H9 (cell line): ENCODE measurements at regions not wholly inside any gene's neighbourhood (a gene's known extent, or its start where the extent isn't known, plus 50 kb on each side); places are given as distances from the start of the nearest gene placed in this dataset.

ENCODE experiments used
- DNase-seq: peaks from one replicate; pipeline ENCODE4 v3.0.0-alpha.2; 2017
- H2AFZ ChIP-seq: one replicate; pipeline ENCODE4 v1.6.1; 2013; ENCODE audit warnings: mild to moderate bottlenecking, low read length, control low read depth, moderate library complexity
- H2AK5ac ChIP-seq: 2 replicates; pipeline ENCODE4 v1.6.1; 2013; ENCODE audit warnings: low read length, control low read depth, mixed read lengths; ENCODE audit not compliant: insufficient read length
- H2BK120ac ChIP-seq: one replicate; pipeline ENCODE4 v1.6.1; 2013; ENCODE audit warnings: low read depth, mild to moderate bottlenecking, low read length, control low read depth, inconsistent platforms; ENCODE audit not compliant: poor library complexity, severe bottlenecking
- H2BK12ac ChIP-seq: 2 replicates; pipeline ENCODE4 v1.6.1; 2013; ENCODE audit warnings: low read length, control low read depth, mixed read lengths, low read depth; ENCODE audit not compliant: insufficient read length
- H2BK15ac ChIP-seq: 2 replicates; pipeline ENCODE4 v1.6.1; 2013; ENCODE audit warnings: low read depth, low read length, control low read depth
- H2BK20ac ChIP-seq: one replicate; pipeline ENCODE4 v1.6.1; 2013; ENCODE audit warnings: low read depth, mild to moderate bottlenecking, low read length, control low read depth, inconsistent platforms; ENCODE audit not compliant: poor library complexity, severe bottlenecking
- H2BK5ac ChIP-seq: 2 replicates; pipeline ENCODE4 v1.6.1; 2013; ENCODE audit warnings: low read length, control low read depth, mixed read lengths; ENCODE audit not compliant: insufficient read length
- H3K14ac ChIP-seq: 2 replicates; pipeline ENCODE4 v1.6.1; 2013; ENCODE audit warnings: low read length, control low read depth; ENCODE audit not compliant: insufficient read depth
- H3K18ac ChIP-seq: 2 replicates; pipeline ENCODE4 v1.6.1; 2013; ENCODE audit warnings: low read depth, mild to moderate bottlenecking, mixed read lengths, low read length, control low read depth; ENCODE audit not compliant: insufficient read length
- H3K23ac ChIP-seq: 2 replicates; pipeline ENCODE4 v1.6.1; 2013; ENCODE audit warnings: low read length, control low read depth, mixed read lengths, low read depth; ENCODE audit not compliant: insufficient read length
- H3K23me2 ChIP-seq: 2 replicates; pipeline ENCODE4 v1.6.1; 2013; ENCODE audit warnings: low read depth, mild to moderate bottlenecking, mixed read lengths, low read length, control low read depth; ENCODE audit not compliant: insufficient read length, poor library complexity, severe bottlenecking
- H3K27ac ChIP-seq: 2 replicates; pipeline ENCODE4 v1.5.1; 2013; ENCODE audit warnings: low read length, control low read depth, mixed read lengths, low read depth; ENCODE audit not compliant: insufficient read length
- H3K27me3 ChIP-seq: 2 replicates; pipeline ENCODE4 v1.6.1; 2013; ENCODE audit warnings: low read length, control low read depth, inconsistent platforms; ENCODE audit not compliant: insufficient read depth
- H3K4ac ChIP-seq: 2 replicates; pipeline ENCODE4 v1.6.1; 2013; ENCODE audit warnings: low read depth, mild to moderate bottlenecking, control low read depth, inconsistent platforms, low read length, moderate library complexity
- H3K4me1 ChIP-seq: 2 replicates; pipeline ENCODE4 v1.6.1; 2013; ENCODE audit warnings: low read length, control low read depth, inconsistent platforms; ENCODE audit not compliant: insufficient read depth
- H3K4me2 ChIP-seq: 2 replicates; pipeline ENCODE4 v1.6.1; 2013; ENCODE audit warnings: low read length, control low read depth, mixed read lengths; ENCODE audit not compliant: insufficient read length, insufficient read depth
- H3K56ac ChIP-seq: 2 replicates; pipeline ENCODE4 v1.6.1; 2013; ENCODE audit warnings: low read depth, mild to moderate bottlenecking, mixed read lengths, low read length, control low read depth; ENCODE audit not compliant: insufficient read length
- H3K79me1 ChIP-seq: 2 replicates; pipeline ENCODE4 v1.6.1; 2013; ENCODE audit warnings: low read depth, mild to moderate bottlenecking, moderate library complexity, low read length, control low read depth, inconsistent platforms; ENCODE audit not compliant: insufficient read depth, poor library complexity, severe bottlenecking
- H3K79me2 ChIP-seq: 2 replicates; pipeline ENCODE4 v1.6.1; 2013; ENCODE audit warnings: low read length, control low read depth, inconsistent platforms; ENCODE audit not compliant: insufficient read depth
- H3K9ac ChIP-seq: 2 replicates; pipeline ENCODE4 v1.6.1; 2013; ENCODE audit warnings: low read length, control low read depth, mixed read lengths; ENCODE audit not compliant: insufficient read length; ENCODE audit errors: extremely low read depth
- H3K9me3 ChIP-seq: one replicate; pipeline ENCODE4 v1.6.1; 2013; ENCODE audit warnings: low read depth, low read length, inconsistent platforms; ENCODE audit not compliant: control insufficient read depth
- H3T11ph ChIP-seq: one replicate; pipeline ENCODE4 v1.6.1; 2013; ENCODE audit warnings: mild to moderate bottlenecking, low read length, control low read depth, inconsistent platforms
- H4K20me1 ChIP-seq: one replicate; pipeline ENCODE4 v1.6.1; 2013; ENCODE audit not compliant: control insufficient read depth, insufficient read length, insufficient read depth
- H4K5ac ChIP-seq: 2 replicates; pipeline ENCODE4 v1.6.1; 2013; ENCODE audit warnings: low read depth, mild to moderate bottlenecking, mixed read lengths, low read length, control low read depth; ENCODE audit not compliant: insufficient read length
- H4K8ac ChIP-seq: replicated peaks from 2 replicates; pipeline ENCODE4 v1.6.1; 2013; ENCODE audit warnings: low read length, control low read depth, mixed read lengths, low read depth; ENCODE audit not compliant: insufficient read length
- H4K91ac ChIP-seq: 2 replicates; pipeline ENCODE4 v1.6.1; 2013; ENCODE audit warnings: low read depth, mild to moderate bottlenecking, moderate library complexity, mixed read lengths, low read length, control low read depth; ENCODE audit not compliant: insufficient read length
- H3K27ac Mint-ChIP-seq, 3 experiments: 2 replicates in 2 of 3; 3 replicates in 1 of 3; pipeline ENCODE4 v1.8.0; 2020 to 2021; ENCODE audit warnings: mixed read lengths in 3 of 3, mild to moderate bottlenecking in 1 of 3, moderate library complexity in 1 of 3
- H3K27me3 Mint-ChIP-seq: 2 replicates; pipeline ENCODE4 v1.8.0; 2021; ENCODE audit warnings: low read depth, mild to moderate bottlenecking, moderate library complexity, mixed read lengths
- H3K36me3 Mint-ChIP-seq, 3 experiments: 2 replicates in 2 of 3; 3 replicates in 1 of 3; pipeline ENCODE4 v1.8.0; 2020 to 2021; ENCODE audit warnings: low read depth in 3 of 3, mixed read lengths in 3 of 3; ENCODE audit not compliant: insufficient read depth in 1 of 3
- H3K4me1 Mint-ChIP-seq, 2 experiments: 2 replicates each; pipeline ENCODE4 v1.8.0; 2020; ENCODE audit warnings: mixed read lengths in 2 of 2
- H3K4me3 Mint-ChIP-seq, 2 experiments: 2 replicates in 1 of 2; 3 replicates in 1 of 2; pipeline ENCODE4 v1.8.0; 2020 to 2021; ENCODE audit warnings: mild to moderate bottlenecking in 2 of 2, mixed read lengths in 2 of 2, moderate library complexity in 1 of 2
- H3K9me3 Mint-ChIP-seq, 2 experiments: 2 replicates in 1 of 2; 3 replicates in 1 of 2; pipeline ENCODE4 v1.8.0; 2020; ENCODE audit warnings: mild to moderate bottlenecking in 2 of 2, mixed read lengths in 2 of 2, moderate library complexity in 1 of 2
- WGBS: extraction: QIAGEN DNeasy Blood & Tissue Kit; methylation state at CpG from one replicate; pipeline ENCODE4 v1.1.7; 2013; ENCODE audit warnings: missing lambda C conversion rate, low lambda C conversion rate, mixed read lengths; ENCODE audit not compliant: insufficient read length; ENCODE audit errors: extremely low coverage; 5-methylcytosine and 5-hydroxymethylcytosine counted together
- TF ChIP-seq, protein P1 (sequence below): fragments of 200-600 bp; sonication (generic); conservative IDR thresholded peaks from 3 replicates; pipeline ENCODE4 v1.8.0; 2021; ENCODE audit warnings: antibody characterized with exemption, mild to moderate bottlenecking

DNA sequence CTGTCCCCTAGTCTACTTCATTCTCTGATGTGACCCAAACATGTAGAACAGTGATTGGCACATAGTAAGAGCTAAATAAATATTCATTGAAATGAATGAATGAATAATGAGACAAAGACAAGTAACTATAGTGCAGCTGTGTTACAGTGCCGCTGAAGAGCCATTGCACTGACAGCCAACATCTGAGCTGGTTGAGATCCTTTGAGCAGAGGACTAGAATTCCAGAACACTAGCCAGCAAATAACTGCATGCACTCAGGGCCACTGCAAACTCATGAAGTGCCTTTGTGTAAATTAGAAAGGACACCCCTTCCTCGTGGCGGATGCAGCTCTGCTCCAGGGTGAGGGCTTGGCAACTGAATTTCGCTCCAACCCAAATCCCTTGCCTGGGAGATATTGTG lies 230.3 kb upstream of the CDYL start:
- Histone ChIP-seq H3K56ac (no peak overlapping the region), H3K27ac (no peak overlapping the region), H3K79me2 (no peaks in the 10 kb centered on the region), H4K91ac (no peak overlapping the region), H2AFZ (no peak overlapping the region), H2BK120ac (no peak overlapping the region), H3T11ph (no peak overlapping the region), H4K8ac (no peak overlapping the region), H3K18ac (no peak overlapping the region), H3K9ac (no peak overlapping the region), H2BK15ac (no peak overlapping the region), H3K23ac (no peak overlapping the region), H2BK20ac (no peak overlapping the region), H4K5ac (no peak overlapping the region), H3K4me2 (no peak overlapping the region), H3K9me3 (no peaks in the 10 kb centered on the region), H2BK12ac (no peak overlapping the region), H2AK5ac (no peak overlapping the region), H4K20me1 (no peaks in the 10 kb centered on the region), H2BK5ac (no peak overlapping the region), H3K4me1 (no peaks in the 10 kb centered on the region), H3K14ac (no peak overlapping the region), H3K27me3 (no peaks in the 10 kb centered on the region), H3K23me2 (no peaks in the 10 kb centered on the region), H3K79me1 (no peaks in the 10 kb centered on the region), H3K4ac (no peak overlapping the region)
- H3K4me1 Mint-ChIP-seq = no peaks in the 10 kb centered on the region
- no peak overlapping the region for H3K27ac Mint-ChIP-seq
- TF ChIP-seq, protein P1, sequence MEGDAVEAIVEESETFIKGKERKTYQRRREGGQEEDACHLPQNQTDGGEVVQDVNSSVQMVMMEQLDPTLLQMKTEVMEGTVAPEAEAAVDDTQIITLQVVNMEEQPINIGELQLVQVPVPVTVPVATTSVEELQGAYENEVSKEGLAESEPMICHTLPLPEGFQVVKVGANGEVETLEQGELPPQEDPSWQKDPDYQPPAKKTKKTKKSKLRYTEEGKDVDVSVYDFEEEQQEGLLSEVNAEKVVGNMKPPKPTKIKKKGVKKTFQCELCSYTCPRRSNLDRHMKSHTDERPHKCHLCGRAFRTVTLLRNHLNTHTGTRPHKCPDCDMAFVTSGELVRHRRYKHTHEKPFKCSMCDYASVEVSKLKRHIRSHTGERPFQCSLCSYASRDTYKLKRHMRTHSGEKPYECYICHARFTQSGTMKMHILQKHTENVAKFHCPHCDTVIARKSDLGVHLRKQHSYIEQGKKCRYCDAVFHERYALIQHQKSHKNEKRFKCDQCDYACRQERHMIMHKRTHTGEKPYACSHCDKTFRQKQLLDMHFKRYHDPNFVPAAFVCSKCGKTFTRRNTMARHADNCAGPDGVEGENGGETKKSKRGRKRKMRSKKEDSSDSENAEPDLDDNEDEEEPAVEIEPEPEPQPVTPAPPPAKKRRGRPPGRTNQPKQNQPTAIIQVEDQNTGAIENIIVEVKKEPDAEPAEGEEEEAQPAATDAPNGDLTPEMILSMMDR = no peak
- H3K4me3 Mint-ChIP-seq = no peak overlapping the region
- peaks cover 2% of the 10 kb centered on the region for H3K27me3 Mint-ChIP-seq
- peaks cover 0 to 4% of the 10 kb centered on the region in 2 experiments; a peak in 3 of 5 replicates for H3K9me3 Mint-ChIP-seq
- WGBS = no CpG with 5 or more reads among the region's 4 CpGs
- no peaks in the 10 kb centered on the region; a peak in 2 of 7 replicates for H3K36me3 Mint-ChIP-seq
- DNase-seq = no peak
